SIG-M5 treated with dmso at 0.1 percent for 504 hours (cell line): ENCODE measurements at regions not wholly inside any gene's neighbourhood (a gene's known extent, or its start where the extent isn't known, plus 50 kb on each side); places are given as distances from the start of the nearest gene placed in this dataset.
A peak's percentile ranks its signal among the peaks of the same experiment; 100 is the strongest.

Experiments
- DNase-seq: peaks from one replicate; lab custom pipeline; 2025; ENCODE audit not compliant: unreplicated experiment; lab: John Stamatoyannopoulos, UW

DNA sequence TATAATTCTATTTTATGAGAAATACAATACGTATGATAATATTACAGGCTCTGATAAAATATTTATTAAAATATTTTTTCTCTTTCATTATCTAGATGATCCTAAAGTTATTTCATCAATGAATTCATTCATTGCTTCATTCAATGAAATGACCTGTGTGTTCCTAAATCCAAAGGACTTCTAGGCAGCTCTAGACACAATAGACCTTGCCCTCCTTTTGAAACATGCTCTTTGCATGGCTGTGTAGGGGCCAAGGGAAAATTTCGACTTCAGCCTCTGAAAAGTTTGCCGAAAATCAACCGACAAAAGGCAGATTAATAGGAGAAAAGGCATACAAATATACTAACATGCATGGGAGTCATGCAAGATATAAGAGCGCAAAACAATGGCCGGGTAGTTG lies 402.0 kb downstream of the ELAVL2 start:
- DNase-seq, result no peak

DNA sequence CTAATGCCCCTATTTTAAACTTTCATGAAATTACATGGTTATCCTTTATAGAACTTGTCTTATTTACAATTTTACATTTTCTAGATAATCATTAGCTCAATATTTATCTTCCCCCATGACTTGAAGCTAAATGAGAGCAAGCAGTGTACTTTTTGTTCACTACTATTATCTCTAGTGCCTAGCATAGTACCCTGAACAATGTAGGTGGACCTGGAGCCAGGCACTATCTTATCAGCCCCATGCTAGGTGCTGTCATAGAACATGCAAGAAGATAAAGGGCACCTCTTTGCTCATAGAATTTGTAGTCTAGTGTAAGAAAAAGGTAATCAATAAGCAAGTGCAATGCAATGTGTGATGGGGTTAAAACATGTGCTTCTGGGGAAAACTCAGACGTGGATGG lies 399.9 kb downstream of the ELAVL2 start:
- no peak for DNase-seq

DNA sequence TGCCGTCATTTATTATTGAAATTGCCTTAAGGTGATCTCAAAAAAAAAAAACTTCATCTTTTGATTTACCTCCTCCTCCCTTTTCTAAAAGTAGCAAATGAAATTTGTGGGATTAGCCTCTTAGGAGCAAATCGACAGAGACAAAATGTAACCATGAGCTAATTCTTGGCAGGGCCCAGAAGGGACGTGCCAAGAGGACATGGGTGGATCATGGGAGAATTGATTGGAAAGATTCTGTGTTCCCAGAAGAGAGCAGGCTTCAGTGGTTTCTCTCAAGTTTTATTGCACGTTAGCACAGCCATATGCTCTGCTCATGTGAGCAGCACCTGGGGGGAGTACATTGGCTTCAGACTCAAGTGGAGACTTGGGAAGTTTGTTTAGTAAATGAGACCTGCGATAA lies 394.6 kb downstream of the ELAVL2 start:
- no peak for DNase-seq

DNA sequence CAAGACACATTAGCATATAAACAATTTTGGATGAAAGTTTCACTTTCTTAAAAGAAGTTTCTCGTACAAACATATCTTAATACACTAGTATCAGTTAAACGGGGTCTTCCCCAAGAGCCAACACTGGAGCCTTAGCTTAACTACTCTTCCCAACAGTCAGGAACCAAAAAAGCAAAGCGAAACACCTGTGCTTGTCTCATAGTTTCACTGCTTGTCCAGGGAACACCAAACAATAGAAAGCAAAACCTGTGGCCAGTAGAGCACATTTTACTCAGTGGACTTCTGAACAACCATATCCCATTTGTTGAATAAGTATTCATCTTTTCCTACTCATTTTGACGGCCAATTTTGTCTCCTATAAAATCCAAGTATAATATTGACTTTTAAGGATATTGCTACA lies 391.4 kb downstream of the ELAVL2 start:
- no peak for DNase-seq

DNA sequence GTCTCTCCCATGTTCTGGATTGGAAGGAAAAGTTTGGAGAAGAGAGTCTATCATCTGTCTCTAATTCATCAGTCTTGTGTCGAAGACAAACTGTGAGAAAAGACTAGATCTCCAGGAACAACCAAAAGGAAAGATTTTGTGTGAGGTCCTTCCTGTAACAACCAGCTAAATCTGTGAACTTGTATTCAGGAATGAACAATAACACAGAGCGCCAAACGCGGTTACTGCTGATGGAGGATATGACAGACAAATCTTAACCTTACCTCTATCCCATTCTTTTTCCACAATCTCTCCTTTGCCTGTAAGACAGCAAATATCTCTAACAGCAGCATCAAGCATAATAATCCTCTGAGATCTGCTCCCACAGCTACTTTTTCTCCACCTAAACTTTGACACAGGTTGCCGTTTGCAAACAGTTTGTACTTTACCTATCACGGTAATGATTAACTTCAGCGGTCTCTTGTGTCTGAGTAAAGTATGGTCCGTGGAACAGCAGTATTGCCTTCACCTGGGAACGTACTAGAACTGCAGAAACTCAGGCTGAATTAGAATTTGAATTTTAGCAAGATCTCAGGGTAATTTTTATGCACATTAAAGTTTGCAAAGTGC lies 387.6 kb downstream of the ELAVL2 start:
- no peak for DNase-seq

DNA sequence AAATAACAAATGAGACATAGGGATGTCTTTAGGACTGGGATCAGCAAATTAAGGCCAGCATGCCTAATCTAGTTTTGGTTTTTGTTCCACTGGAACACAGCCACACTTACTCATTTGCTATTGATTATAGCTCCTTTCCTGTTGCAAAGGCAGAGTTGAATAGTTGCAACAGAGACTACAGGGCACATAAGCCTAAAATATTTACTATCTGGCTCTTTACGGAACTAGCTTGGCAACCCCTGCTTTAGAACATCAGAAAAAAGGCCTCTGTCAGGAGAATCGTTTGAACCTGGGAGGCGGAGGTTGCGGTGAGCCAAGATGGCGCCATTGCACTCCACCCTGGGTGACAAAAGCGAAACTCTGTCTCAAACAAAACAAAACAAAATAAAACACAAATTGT lies 384.8 kb downstream of the ELAVL2 start:
- DNase-seq, result no peak

DNA sequence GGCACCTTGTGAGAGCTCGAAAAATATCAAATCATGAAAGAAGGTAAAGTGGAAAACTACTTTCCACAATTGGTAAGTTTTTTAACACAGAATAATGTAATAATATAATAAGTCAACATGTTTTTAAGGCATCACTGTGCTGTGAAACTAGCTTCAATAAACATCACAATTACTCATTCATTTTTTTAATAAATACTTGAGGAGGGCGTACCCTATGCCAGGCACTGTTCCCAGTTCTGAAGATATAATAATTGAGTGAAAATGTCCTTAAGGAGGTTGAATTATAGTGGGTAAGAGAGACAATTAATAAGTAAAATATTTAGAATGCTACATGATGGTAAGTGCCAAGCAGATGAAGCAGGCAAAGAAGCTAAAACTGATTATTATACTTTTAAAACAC lies 381.4 kb downstream of the ELAVL2 start:
- DNase-seq, result no peak

DNA sequence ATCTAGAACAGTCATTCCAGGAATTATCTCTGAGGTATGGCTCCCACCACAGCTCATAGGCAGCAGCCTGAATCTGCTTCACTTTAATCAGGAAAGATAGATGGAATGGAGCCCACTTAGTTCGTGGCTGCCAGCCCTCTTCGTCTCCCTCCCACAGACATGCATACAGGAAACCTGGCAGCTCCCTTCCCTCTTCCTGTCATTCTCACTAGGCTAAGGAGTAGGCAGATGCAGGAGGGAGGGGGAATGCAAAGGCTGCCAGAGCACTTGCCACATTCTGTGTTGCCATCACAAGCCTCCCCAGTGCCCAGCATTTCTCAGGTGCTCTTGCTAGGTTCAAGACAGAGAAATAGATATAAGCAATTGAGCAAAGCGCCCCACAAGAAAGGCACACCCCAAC lies 378.9 kb downstream of the ELAVL2 start:
- DNase-seq, result no peak

DNA sequence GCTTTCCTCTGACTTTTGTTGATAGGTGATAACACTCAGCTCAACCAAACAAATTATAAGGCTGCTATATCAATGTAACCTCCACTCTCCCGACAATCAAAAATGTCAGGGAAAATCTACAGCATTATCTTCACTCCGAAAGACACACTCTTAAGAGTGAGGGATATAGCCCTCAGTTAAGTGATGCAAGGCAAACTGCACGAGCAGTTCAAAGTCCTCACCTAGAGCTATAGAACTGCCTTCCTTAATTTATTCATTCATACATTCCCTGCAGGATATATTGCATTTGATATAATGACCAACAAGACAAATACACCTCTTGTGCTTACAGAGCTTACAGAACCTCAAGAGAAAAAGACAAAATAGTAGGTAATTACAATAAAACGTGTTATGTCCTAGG lies 378.1 kb downstream of the ELAVL2 start:
- no peak for DNase-seq

DNA sequence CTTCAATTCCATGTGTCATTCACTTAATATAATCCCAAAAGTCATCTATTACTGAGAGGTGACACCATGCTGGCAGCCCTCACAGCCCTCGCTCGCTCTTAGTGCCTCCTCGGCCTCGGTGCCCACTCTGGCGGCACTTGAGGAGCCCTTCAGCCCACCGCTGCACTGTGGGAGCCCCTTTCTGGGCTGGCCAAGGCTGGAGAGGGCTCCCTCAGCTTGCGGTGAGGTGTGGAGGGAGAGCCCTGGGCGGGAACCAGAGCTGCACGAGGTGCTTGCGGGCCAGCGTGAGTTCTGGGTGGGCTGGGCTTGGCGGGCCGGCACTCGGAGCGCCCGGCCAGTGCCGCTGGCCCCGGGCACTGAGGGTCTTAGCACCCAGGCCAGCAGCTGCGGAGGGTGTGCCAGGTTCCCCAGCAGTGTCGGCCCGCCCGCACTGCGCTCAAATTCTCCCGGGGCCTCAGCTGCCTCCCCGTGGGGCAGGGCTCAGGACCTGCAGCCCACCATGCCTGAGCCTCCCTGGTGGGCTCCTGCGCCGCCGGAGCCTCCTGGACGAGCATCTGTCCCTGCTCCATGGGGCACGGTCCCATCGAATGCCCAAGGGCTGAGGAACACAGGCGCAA lies 374.1 kb downstream of the ELAVL2 start:
- no peak for DNase-seq

DNA sequence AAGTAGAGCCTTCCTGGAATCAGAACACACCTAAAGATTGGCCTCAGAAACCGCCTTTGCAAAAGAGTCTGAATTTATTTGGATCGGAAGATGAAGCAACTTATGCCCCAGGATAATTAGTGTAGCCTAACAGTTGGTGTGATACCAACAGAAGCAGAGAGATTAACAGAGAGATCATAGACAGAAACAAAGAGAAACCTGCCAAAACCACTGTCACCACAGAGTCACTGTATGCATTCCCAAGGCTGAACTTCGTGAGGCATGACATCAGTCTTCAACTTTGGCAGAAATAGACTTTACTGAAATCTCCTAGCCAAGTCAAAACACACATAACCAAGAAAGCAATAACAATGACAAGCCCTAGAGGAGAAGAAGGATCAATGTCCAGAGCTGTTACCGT lies 361.8 kb downstream of the ELAVL2 start:
- no peak for DNase-seq

DNA sequence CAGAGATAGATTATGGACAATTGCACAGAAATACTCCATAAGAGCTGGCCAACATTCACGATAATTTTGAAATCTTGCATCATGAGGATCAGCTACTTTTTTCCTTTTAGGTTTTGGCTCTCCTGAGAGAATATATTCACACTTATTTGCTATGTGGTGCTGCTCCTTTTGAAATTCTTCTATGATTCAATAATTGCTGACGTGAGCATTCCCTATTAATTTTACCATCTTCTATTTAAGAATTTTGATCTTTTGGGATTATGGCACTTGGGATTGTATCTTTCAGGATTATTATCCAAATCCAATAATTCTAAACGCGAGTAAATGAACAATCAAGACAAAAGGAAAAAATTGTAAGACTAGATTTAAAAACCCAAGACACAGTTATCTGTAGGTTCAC lies 358.8 kb downstream of the ELAVL2 start:
- DNase-seq, result no peak

DNA sequence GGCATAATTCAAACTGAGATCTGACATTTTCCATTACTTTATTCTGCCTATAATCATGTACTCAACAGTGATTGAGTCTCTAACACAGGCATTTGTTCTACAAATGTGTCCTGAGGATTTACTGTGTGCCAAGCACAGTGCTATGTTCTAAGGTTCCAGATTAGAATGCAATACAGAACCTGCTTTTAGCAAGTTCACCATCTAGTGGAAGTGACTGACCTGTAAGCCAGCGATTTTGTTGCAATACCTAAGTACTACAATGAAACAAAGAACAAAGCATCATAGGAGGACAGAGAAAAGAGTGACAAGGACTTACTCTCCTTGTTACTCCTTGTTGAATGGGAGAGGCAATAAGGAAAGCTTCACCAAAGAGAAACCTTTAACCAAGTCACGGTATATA lies 348.1 kb downstream of the ELAVL2 start:
- no peak for DNase-seq

DNA sequence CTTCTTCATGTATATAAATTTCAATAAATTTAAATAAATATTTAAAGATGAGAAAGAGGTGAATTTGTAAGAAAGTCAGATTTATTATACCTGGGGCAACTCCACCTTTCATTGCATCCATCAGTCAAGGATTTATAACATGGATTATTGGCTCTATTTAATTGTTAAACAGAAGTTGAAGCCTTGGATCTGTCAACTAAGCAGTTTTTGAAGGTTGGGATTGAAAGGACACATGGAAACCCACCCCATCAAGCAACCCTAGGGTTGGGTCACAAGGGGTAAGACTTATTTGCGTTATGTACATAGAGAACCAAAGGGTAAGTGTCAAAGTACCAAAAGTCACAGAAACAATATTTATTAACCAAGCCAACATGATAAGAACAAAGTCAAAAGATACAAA lies 342.5 kb downstream of the ELAVL2 start:
- no peak for DNase-seq

DNA sequence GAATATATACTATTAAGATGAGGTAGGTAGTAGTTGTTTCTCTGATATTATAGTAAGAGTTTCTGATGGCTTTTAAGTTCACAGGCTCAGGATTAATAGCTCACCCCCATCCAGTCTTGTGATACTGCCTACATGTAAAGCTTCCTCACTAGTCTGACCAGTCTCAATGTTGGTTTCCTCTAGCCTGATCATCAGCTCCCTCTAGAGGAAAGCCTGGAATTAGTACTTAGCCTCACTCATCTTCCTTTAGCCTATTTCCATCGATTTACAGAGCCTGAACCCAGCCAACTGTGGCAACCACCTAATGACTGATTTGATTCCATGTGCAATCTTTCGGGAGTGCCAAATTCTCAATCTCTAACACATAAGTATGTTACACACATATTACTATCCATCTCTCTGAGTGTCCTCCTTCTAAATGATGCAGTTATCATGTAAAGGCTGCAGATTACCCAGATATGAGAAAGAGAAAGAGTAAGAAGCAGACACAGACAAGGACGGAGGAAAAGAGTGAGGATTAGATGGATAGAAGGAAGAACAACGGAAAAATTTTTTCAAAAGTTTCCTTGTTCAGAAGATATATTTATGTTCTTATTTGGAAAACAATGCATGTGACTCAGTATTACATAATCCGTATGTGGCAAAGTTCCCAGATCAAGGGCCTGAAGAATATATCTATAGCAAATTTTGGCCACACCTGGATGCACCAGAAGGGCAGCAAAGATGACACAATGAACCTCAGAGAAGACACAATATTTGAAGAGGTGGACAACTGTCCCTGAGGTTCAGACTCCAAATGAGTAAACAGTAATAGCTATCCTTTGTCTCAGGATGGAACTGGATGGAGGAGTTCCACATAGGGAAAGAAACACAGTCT lies 333.7 kb downstream of the ELAVL2 start:
- DNase-seq, result peak; percentile 55

DNA sequence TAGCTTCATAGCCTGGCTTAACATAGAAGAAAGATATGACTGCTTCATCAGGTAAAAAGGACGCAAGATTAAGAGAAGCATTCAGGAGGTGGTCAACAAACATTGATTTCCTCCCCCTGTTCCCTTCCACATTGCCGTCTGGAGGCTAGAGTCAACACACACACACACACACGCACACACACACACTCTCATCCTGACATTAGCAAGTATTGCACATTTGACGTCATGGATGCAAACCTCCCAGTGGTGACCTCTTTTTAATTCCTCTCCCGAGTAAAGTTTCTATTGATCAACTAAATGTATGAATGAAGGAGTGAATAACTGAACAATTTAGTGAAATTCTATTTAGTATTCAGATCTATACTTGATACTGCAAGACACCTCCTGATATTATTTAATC lies 332.8 kb downstream of the ELAVL2 start:
- no peak for DNase-seq

DNA sequence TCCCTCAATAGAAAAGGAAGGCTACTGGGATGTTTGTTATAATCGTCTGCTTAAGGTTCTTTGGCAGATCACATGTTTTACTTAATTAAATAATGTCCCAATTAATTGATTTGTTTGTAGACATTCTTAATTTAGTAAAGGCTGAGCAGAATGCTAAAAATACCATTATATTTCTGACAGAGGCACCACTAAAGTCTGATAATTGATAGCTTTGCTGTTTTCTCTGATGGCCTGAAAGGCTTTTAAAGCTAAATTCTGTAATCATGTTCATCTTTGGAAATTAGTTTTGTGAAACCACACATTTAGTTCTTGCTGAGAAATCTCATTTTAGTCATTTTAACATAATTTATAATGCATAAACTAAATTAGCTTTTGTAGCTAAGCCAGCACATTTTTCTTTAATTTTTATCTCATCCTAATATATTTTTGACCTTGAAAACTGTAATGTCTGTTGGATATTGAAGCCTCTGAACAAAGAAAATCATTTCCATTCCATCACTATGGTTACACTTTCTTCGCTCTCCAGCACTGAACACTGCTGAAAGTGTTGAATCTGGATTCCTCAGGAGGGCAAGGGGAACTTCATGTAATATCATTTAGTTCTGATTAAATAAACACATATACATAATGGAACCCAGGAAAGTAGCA lies 329.4 kb downstream of the ELAVL2 start:
- DNase-seq, result no peak

DNA sequence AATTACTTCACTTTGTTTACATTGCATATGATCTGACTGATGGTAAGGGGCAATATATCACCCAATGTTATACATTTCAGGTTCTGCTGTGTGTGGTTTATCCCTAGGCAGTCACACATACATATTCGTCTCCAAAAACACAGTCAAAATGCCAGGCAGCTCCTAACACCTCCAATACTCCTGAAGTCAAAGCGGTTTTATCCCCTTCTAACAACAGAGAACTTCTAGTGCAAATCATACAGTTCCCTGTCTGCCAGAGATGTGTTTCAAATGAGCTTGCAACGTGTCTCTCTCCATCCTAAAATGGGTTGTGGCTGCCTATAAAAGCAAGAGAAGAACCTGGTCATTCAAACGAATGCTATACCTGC lies 328.9 kb downstream of the ELAVL2 start:
- DNase-seq, result no peak

DNA sequence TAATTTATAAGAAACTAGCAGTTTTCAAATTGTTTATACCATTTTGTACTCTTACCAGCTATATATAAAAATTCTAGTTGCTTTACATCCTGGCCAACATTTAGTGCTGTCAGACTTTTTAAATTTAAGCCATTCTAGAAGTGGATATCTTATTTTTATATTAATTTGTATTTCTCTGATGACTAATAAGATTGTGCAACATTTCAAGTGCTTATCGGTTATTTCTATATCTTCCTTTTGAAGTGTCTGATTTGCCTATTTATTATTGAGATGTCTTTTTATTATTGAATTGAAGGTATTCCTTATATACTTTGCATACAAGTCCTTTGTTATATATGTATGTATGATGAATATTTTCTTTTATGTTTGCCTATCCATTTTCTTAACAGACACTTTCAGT lies 324.0 kb downstream of the ELAVL2 start:
- DNase-seq, result no peak

DNA sequence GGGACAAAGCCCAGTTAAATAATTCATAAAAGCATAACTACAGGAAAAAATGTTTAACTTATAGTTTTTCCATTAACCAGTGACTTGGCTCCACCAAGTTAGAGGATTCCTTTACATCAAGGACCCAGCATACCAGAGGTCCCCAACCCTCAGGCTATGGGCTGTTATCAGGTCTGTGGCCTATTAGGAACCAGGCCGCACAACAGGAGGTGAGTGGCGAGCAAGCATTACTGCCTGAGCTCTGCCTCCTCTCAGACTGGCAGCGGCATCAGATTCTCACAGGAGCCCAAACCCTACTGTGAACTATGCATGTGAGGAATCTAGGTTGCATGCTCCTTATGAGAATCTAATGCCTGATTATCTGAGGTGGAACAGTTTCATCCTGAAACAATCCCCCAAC lies 303.1 kb downstream of the ELAVL2 start:
- DNase-seq, result no peak

DNA sequence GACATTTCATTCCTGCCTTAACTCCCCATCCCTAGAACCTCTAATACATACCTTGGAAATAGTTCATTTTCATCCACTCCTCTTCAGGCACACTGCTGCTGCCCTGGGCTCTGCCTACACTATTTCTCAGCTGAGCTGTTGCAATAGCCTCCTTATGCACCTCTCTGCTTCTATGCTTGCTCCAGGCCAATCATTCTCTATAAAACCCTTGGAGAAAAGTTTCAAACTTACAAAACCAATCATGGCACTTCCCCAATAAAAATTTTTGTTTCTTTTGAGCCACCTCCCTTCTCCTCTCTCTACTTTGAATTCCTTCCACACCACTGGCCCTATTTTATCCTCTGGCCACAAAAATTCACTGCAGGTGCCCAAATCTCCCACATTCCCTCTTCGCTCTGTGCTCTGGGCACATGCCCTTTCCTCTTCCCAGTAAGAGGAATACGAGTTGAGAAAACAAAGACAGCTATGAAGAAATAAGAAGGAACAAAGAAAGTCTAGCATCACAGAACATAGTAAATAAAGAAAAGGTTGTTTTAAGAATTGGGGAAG lies 301.4 kb downstream of the ELAVL2 start:
- DNase-seq, result no peak

DNA sequence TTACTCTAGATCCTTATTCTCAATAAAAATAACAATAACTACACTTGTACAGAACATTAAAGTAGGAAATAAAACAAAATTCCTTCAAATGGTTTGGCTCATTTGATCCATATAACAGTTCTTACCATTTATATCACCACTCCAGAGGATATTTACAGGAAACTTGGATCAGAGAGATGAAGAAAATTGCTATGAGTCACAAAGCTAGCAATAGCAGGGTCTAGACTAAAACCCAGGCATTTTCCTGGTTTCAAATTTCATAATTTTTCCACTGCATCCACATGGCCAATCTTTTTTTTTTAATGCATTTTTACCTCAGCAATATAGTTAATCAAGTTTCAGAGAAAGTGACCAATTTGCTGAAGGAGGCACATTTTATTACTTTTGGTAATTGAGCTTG lies 299.2 kb downstream of the ELAVL2 start:
- DNase-seq, result no peak
